Mesothelial cell of epicardium (in vitro differentiated cells): ENCODE measurements at regions not wholly inside any gene's neighbourhood (a gene's known extent, or its start where the extent isn't known, plus 50 kb on each side); places are given as distances from the start of the nearest gene placed in this dataset.

ENCODE experiments used
- DNase-seq, 2 experiments: peaks; one replicate each; pipeline ENCODE4 v3.0.0; 2021; ENCODE audit warnings: low spot score in 2 of 2; ENCODE audit not compliant: unreplicated experiment in 2 of 2
- H3K27ac Mint-ChIP-seq: 2 replicates; pipeline ENCODE4 v1.8.0; 2021; ENCODE audit warnings: mixed read lengths
- H3K27me3 Mint-ChIP-seq: 2 replicates; pipeline ENCODE4 v1.8.0; 2021; ENCODE audit warnings: low read depth, mixed read lengths
- H3K36me3 Mint-ChIP-seq: 2 replicates; pipeline ENCODE4 v1.8.0; 2021; ENCODE audit warnings: mixed read lengths
- H3K4me1 Mint-ChIP-seq: 2 replicates; pipeline ENCODE4 v1.8.0; 2021; ENCODE audit warnings: mixed read lengths
- H3K4me3 Mint-ChIP-seq: 2 replicates; pipeline ENCODE4 v1.8.0; 2021; ENCODE audit warnings: mild to moderate bottlenecking, moderate library complexity, mixed read lengths
- H3K9me3 Mint-ChIP-seq: 2 replicates; pipeline ENCODE4 v1.8.0; 2021; ENCODE audit warnings: mixed read lengths
- CTCF ChIP-seq: fragments of 200-600 bp; sonication (generic); IDR thresholded peaks from one replicate; pipeline ENCODE4 v1.5.0; 2021; ENCODE audit warnings: antibody characterized with exemption; ENCODE audit not compliant: unreplicated experiment

GRCh38 chr3:126256251-126256650 is 75.9 kb upstream of the ALDH1L1 start:
- Mint-ChIP-seq H3K4me1 (peaks cover 5% of the 10 kb centered on the region), H3K4me3 (no peak overlapping the region), H3K27ac (no peak overlapping the region), H3K36me3 (no peaks in the 10 kb centered on the region), H3K9me3 (no peaks in the 10 kb centered on the region), H3K27me3 (no peaks in the 10 kb centered on the region)
- no peak for DNase-seq
- no peak for TF ChIP-seq CTCF

- no peak overlapping the region for H3K27ac Mint-ChIP-seq
- no peak for DNase-seq
- no peak overlapping the region for H3K4me3 Mint-ChIP-seq
- H3K36me3 Mint-ChIP-seq, result no peaks in the 10 kb centered on the region
- no peaks in the 10 kb centered on the region for H3K27me3 Mint-ChIP-seq
- H3K4me1 Mint-ChIP-seq, result no peaks in the 10 kb centered on the region
- TF ChIP-seq CTCF, result no peak
- no peaks in the 10 kb centered on the region for H3K9me3 Mint-ChIP-seq
Measured at GRCh38 chr3:126253072-126253471, 72.7 kb upstream of the ALDH1L1 start.

GRCh38 chr3:126252373-126252772 is 72.0 kb upstream of the ALDH1L1 start:
- H3K4me3 Mint-ChIP-seq, result no peak overlapping the region
- TF ChIP-seq CTCF, result no peak
- no peaks in the 10 kb centered on the region for H3K4me1 Mint-ChIP-seq
- no peaks in the 10 kb centered on the region for H3K36me3 Mint-ChIP-seq
- H3K9me3 Mint-ChIP-seq, result peaks cover 6% of the 10 kb centered on the region
- DNase-seq, result no peak
- no peaks in the 10 kb centered on the region for H3K27me3 Mint-ChIP-seq
- H3K27ac Mint-ChIP-seq, result no peak overlapping the region

GRCh38 chr3:126245811-126246727 is 65.7 kb upstream of the ALDH1L1 start:
- peak; percentile 40 for TF ChIP-seq CTCF
- Mint-ChIP-seq H3K27me3 (peaks cover 19% of the 10 kb centered on the region), H3K27ac (no peak overlapping the region), H3K36me3 (no peaks in the 10 kb centered on the region), H3K4me3 (no peak overlapping the region), H3K9me3 (peaks cover 10% of the 10 kb centered on the region), H3K4me1 (no peaks in the 10 kb centered on the region)
- DNase-seq, result peak in 1 of 2 experiments; percentile 67
